HepG2 (cell line): ENCODE measurements at regions not wholly inside any gene's neighbourhood (a gene's known extent, or its start where the extent isn't known, plus 50 kb on each side); places are given as distances from the start of the nearest gene placed in this dataset.

Experiments used
- ATAC-seq: fragments of 200-7000 bp; cut with Tn5 transposase; 3 replicates; pipeline ENCODE4 v1.9.1; 2020; ENCODE audit warnings: mild to moderate bottlenecking, moderate library complexity
- BruUV-seq: library from RNA; stranded (reverse); fragments of 400-500 nt; replicated peaks from 2 replicates; lab custom pipeline; 2021; lab: Mats Ljungman, UMichigan
- CTCF ChIA-PET: fragments of 300-600 bp; formaldehyde crosslinking; extraction: SDS; loops from one replicate; lab custom pipeline; 2021; ENCODE audit warnings: low total read pairs, inconsistent platforms, low intra/inter-chr PET ratio; lab: Yijun Ruan, JAX
- POLR2A ChIA-PET: fragments of 350-600 bp; sonication (Branson Sonifier 250); formaldehyde crosslinking; loops from one replicate; lab custom pipeline; 2020; ENCODE audit warnings: antibody characterized with exemption, inconsistent platforms; lab: Yijun Ruan, JAX
- DNase-seq: peaks from one replicate; pipeline ENCODE4 v3.0.0-alpha.2; 2015; ENCODE audit warnings: low spot score
- FAIRE-seq: peaks from 3 replicates; lab custom pipeline; 2011; peaks lifted over from hg19 to GRCh38; lab: Jason Lieb, UNC
- H2AFZ ChIP-seq: one replicate; pipeline ENCODE4 v1.6.1; 2011; ENCODE audit warnings: low read length, inconsistent platforms
- H3K27ac ChIP-seq: fragments of 300-600 bp; 3 replicates; pipeline ENCODE4 v1.8.0; 2011; ENCODE audit warnings: mixed run types, mild to moderate bottlenecking, mixed read lengths, low read length, inconsistent platforms; ENCODE audit not compliant: insufficient read depth; ENCODE audit errors: extremely low read length
- H3K27me3 ChIP-seq, 2 experiments: fragments of 200-600 bp in 1 of 2; 2 replicates in 1 of 2; 3 replicates in 1 of 2; pipeline versions ENCODE4 v1.6.0 to v1.8.0; 2011; ENCODE audit warnings: low read length in 2 of 2, mild to moderate bottlenecking in 2 of 2, moderate library complexity in 2 of 2, inconsistent platforms in 1 of 2; ENCODE audit not compliant: insufficient read depth in 2 of 2, control insufficient read depth in 1 of 2
- H3K36me3 ChIP-seq, 2 experiments: fragments of 200-600 bp in 1 of 2; replicated peaks in 1 of 2; 2 replicates in 1 of 2; 3 replicates in 1 of 2; pipeline versions ENCODE4 v1.5.1 to v1.8.0; 2011; ENCODE audit warnings: low read length in 2 of 2, inconsistent platforms in 1 of 2; ENCODE audit not compliant: insufficient read depth in 2 of 2, control insufficient read depth in 1 of 2
- H3K4me1 ChIP-seq: 2 replicates; pipeline ENCODE4 v1.5.1; 2012; ENCODE audit warnings: low read length, inconsistent platforms; ENCODE audit not compliant: insufficient read depth
- H3K4me2 ChIP-seq: 2 replicates; pipeline ENCODE4 v1.6.0; 2011; ENCODE audit warnings: low read depth, low read length, inconsistent platforms
- H3K4me3 ChIP-seq, 3 experiments: fragments of 200-600 bp in 1 of 3; sonication (generic), shearing (Covaris generic) in 1 of 3; replicated peaks in 1 of 3; 2 replicates each; pipeline ENCODE4 v1.5.1; 2011 to 2016; ENCODE audit warnings: low read length in 3 of 3, inconsistent platforms in 2 of 3, low read depth in 2 of 3, mild to moderate bottlenecking in 2 of 3, control low read depth in 1 of 3, mixed read lengths in 1 of 3; ENCODE audit not compliant: insufficient read depth in 1 of 3
- H3K79me2 ChIP-seq: one replicate; pipeline ENCODE4 v1.6.1; 2011; ENCODE audit warnings: low read length, inconsistent platforms; ENCODE audit not compliant: insufficient read depth
- H3K9ac ChIP-seq: 2 replicates; pipeline ENCODE4 v1.6.0; 2011; ENCODE audit warnings: mild to moderate bottlenecking, low read depth, low read length, inconsistent platforms; ENCODE audit not compliant: insufficient read depth
- H3K9me3 ChIP-seq: 2 replicates; pipeline ENCODE4 v1.5.1; 2012; ENCODE audit warnings: mild to moderate bottlenecking, low read length
- H4K20me1 ChIP-seq: 2 replicates; pipeline ENCODE4 v1.6.0; 2011; ENCODE audit warnings: inconsistent platforms, mild to moderate bottlenecking, low read length, moderate library complexity; ENCODE audit not compliant: insufficient read depth
- ATF4 ChIP-seq, 2 experiments: fragments of 450-650 bp in 1 of 2; sonication (generic) in 1 of 2; formaldehyde crosslinking; IDR thresholded peaks; 2 replicates each; pipeline versions ENCODE4 v1.5.0 to v1.8.0; 2020 to 2022; ENCODE audit warnings: mild to moderate bottlenecking in 1 of 2, missing genetic modification reagents in 1 of 2
- EZH2 ChIP-seq: conservative IDR thresholded peaks from 2 replicates; pipeline ENCODE4 v1.6.1; 2012; ENCODE audit warnings: mild to moderate bottlenecking, low read depth, low read length, moderate library complexity
- FOXP1 ChIP-seq, 2 experiments: fragments of 450-650 bp in 1 of 2; IDR thresholded peaks; 2 replicates each; pipeline ENCODE4 v1.6.1; 2017 to 2018; ENCODE audit warnings: antibody characterized with exemption in 1 of 2
- NR0B2 ChIP-seq: sonication (generic); formaldehyde crosslinking; IDR thresholded peaks from 2 replicates; pipeline ENCODE4 v1.4.0; 2020; ENCODE audit warnings: mild to moderate bottlenecking, missing genetic modification reagents
- SIX4 ChIP-seq: sonication (generic); formaldehyde crosslinking; IDR thresholded peaks from 2 replicates; pipeline ENCODE4 v1.4.0; 2020; ENCODE audit warnings: missing genetic modification reagents
- STAT5B ChIP-seq: sonication (generic); formaldehyde crosslinking; IDR thresholded peaks from 2 replicates; pipeline ENCODE4 v1.4.0; 2020; ENCODE audit warnings: missing genetic modification reagents
- TCF7L2 ChIP-seq: IDR thresholded peaks from 2 replicates; pipeline ENCODE4 v1.6.1; 2011; ENCODE audit warnings: mild to moderate bottlenecking, low read depth, low read length, moderate library complexity
- ZC3H13 ChIP-seq: sonication (generic); formaldehyde crosslinking; IDR thresholded peaks from 2 replicates; pipeline ENCODE4 v1.8.1; 2023; ENCODE audit warnings: mild to moderate bottlenecking, missing genetic modification reagents, moderate library complexity
- ZFP62 ChIP-seq: sonication (generic); formaldehyde crosslinking; IDR thresholded peaks from 2 replicates; pipeline ENCODE4 v1.4.0; 2020; ENCODE audit warnings: missing genetic modification reagents
- ZKSCAN5 ChIP-seq: sonication (generic); formaldehyde crosslinking; IDR thresholded peaks from 2 replicates; pipeline ENCODE4 v1.5.1; 2020; ENCODE audit warnings: mild to moderate bottlenecking, missing genetic modification reagents
- ZNF326 ChIP-seq: sonication (generic); formaldehyde crosslinking; IDR thresholded peaks from 2 replicates; pipeline ENCODE4 v1.4.0; 2020; ENCODE audit warnings: missing genetic modification reagents, borderline replicate concordance
- ZNF329 ChIP-seq: sonication (generic); formaldehyde crosslinking; IDR thresholded peaks from 2 replicates; pipeline ENCODE4 v1.9.0; 2021; ENCODE audit warnings: low read depth, mild to moderate bottlenecking, missing genetic modification reagents
- ZNF367 ChIP-seq: sonication (generic); formaldehyde crosslinking; IDR thresholded peaks from 2 replicates; pipeline ENCODE4 v1.4.0; 2020; ENCODE audit warnings: missing genetic modification reagents, borderline replicate concordance
- ZNF552 ChIP-seq: sonication (generic); formaldehyde crosslinking; IDR thresholded peaks from 2 replicates; pipeline ENCODE4 v1.9.0; 2022; ENCODE audit warnings: missing genetic modification reagents, mild to moderate bottlenecking, borderline replicate concordance
- ZNF616 ChIP-seq: sonication (generic); formaldehyde crosslinking; IDR thresholded peaks from 2 replicates; pipeline ENCODE4 v1.5.0; 2020; ENCODE audit warnings: low read depth, mild to moderate bottlenecking, missing genetic modification reagents
- ZNF773 ChIP-seq: sonication (generic); formaldehyde crosslinking; IDR thresholded peaks from 2 replicates; pipeline ENCODE4 v1.4.0; 2020; ENCODE audit warnings: missing genetic modification reagents, borderline replicate concordance
- WGBS: methylation state at CpG from one replicate; pipeline ENCODE4 v1.1.6; 2017; ENCODE audit warnings: low lambda C conversion rate; 5-methylcytosine and 5-hydroxymethylcytosine counted together
- in situ Hi-C: cut with HindIII; loops from 2 replicates; pipeline ENCODE4 v1.10.0; 2017; ENCODE audit warnings: low pct_unique_long_range_greater_than_20kb; ENCODE audit not compliant: extremely low pct_ligation_motif_present
- intact Hi-C: fragments of 100-400 bp; cut with micrococcal nuclease; formaldehyde crosslinking; loops from one replicate; pipeline ENCODE4 v1.10.0; 2022; ENCODE audit not compliant: unreplicated experiment
- TF ChIP-seq, protein P1 (sequence below): sonication (generic); formaldehyde crosslinking; IDR thresholded peaks from 2 replicates; pipeline ENCODE4 v1.5.0; 2020; ENCODE audit warnings: missing genetic modification reagents
- TF ChIP-seq, protein P2 (sequence below): IDR thresholded peaks from 2 replicates; pipeline ENCODE4 v1.6.1; 2016; ENCODE audit warnings: control low read depth
- TF ChIP-seq, protein P3 (sequence below): sonication (generic); formaldehyde crosslinking; IDR thresholded peaks from 2 replicates; pipeline ENCODE4 v1.8.1; 2023; ENCODE audit warnings: mild to moderate bottlenecking, missing genetic modification reagents

DNA sequence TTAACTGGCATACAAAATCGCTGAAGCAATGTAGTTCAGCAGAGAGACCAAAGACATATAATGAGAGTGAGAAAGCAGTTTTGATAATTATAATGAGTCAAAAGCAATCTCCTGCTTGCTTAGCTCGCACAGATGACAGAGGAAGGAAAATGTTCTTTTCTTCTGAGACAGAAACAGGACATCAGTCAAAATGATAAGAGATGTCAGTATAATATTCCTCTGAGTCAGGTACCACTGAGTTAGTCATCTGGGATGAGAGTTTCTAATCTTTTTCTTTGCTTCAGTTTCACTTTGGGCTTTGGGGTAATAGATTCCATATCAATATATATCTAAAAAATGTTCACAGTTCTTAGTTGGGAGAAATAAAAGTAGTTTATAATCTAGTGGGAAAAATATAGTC is 387.2 kb downstream of the PCDH7 start (continued):
- no peak for TF ChIP-seq ATF4 (CRISPR knock-in tag; IDR thresholded peaks at IDR 0.05)
- TF ChIP-seq, protein P1, sequence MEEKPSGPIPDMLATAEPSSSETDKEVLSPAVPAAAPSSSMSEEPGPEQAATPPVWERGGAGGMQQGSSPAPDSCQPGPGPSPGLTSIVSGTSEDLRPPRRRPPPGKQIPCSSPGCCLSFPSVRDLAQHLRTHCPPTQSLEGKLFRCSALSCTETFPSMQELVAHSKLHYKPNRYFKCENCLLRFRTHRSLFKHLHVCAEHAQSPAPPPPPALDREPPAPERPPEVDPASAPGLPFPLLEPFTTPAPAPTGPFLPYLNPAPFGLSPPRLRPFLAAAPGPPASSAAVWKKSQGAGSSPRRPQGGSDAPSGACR (CRISPR knock-in tag) = no peak

GRCh38 chr4:31108762-31109161 is 388.6 kb downstream of the PCDH7 start:
- CTCF ChIA-PET = no interaction called here
- no peaks in the 10 kb centered on the region for H3K9me3 ChIP-seq
- no peak overlapping the region for H3K4me3 ChIP-seq
- H2AFZ ChIP-seq = no peak overlapping the region
- TF ChIP-seq ZFP62 (CRISPR knock-in tag) (no peak), ZNF616 (CRISPR knock-in tag) (no peak), NR0B2 (no peak), ZNF367 (no peak), EZH2 (no peak), ZNF329 (CRISPR knock-in tag) (no peak), ZNF773 (CRISPR knock-in tag) (no peak), STAT5B (CRISPR knock-in tag) (no peak), TCF7L2 (no peak), ZNF326 (CRISPR knock-in tag) (no peak), ZC3H13 (CRISPR knock-in tag) (no peak), FOXP1 (IDR thresholded peaks at IDR 0.05) (no peak), FOXP1 (CRISPR knock-in tag; IDR thresholded peaks at IDR 0.05) (no peak), SIX4 (CRISPR knock-in tag) (no peak), ZKSCAN5 (CRISPR knock-in tag) (no peak), ZNF552 (CRISPR knock-in tag) (no peak)
- TF ChIP-seq, protein P2, sequence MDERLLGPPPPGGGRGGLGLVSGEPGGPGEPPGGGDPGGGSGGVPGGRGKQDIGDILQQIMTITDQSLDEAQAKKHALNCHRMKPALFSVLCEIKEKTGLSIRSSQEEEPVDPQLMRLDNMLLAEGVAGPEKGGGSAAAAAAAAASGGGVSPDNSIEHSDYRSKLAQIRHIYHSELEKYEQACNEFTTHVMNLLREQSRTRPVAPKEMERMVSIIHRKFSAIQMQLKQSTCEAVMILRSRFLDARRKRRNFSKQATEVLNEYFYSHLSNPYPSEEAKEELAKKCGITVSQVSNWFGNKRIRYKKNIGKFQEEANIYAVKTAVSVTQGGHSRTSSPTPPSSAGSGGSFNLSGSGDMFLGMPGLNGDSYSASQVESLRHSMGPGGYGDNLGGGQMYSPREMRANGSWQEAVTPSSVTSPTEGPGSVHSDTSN (CRISPR knock-in tag) = no peak
- TF ChIP-seq, protein P3, sequence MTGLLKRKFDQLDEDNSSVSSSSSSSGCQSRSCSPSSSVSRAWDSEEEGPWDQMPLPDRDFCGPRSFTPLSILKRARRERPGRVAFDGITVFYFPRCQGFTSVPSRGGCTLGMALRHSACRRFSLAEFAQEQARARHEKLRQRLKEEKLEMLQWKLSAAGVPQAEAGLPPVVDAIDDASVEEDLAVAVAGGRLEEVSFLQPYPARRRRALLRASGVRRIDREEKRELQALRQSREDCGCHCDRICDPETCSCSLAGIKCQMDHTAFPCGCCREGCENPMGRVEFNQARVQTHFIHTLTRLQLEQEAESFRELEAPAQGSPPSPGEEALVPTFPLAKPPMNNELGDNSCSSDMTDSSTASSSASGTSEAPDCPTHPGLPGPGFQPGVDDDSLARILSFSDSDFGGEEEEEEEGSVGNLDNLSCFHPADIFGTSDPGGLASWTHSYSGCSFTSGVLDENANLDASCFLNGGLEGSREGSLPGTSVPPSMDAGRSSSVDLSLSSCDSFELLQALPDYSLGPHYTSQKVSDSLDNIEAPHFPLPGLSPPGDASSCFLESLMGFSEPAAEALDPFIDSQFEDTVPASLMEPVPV (CRISPR knock-in tag) = no peak
- 0% methylated on average over 1 of the region's 1 CpG for WGBS
- DNase-seq (no peak), ATAC-seq (no peak), FAIRE-seq (no peak)
- no peaks in the 10 kb centered on the region for H3K4me1 ChIP-seq
- H3K27me3 ChIP-seq = no peaks in the 10 kb centered on the region
- no peaks in the 10 kb centered on the region for H3K36me3 ChIP-seq
- no peak overlapping the region for H3K27ac ChIP-seq
- no TSS peak for BruUV-seq
- POLR2A ChIA-PET = no interaction called here
- no peaks in the 10 kb centered on the region for H4K20me1 ChIP-seq
- intact Hi-C loops = no loop called here
- no peak overlapping the region for H3K4me2 ChIP-seq
- in situ Hi-C loops = no loop called here
- no peaks in the 10 kb centered on the region for H3K79me2 ChIP-seq
- no peak overlapping the region for H3K9ac ChIP-seq
